Fibroblast of gingiva (primary cell): ENCODE measurements at regions not wholly inside any gene's neighbourhood (a gene's known extent, or its start where the extent isn't known, plus 50 kb on each side); places are given as distances from the start of the nearest gene placed in this dataset.

Source experiments
- DNase-seq: peaks from one replicate; pipeline ENCODE4 v3.0.0-alpha.2; 2011; ENCODE audit warnings: low read depth

DNA sequence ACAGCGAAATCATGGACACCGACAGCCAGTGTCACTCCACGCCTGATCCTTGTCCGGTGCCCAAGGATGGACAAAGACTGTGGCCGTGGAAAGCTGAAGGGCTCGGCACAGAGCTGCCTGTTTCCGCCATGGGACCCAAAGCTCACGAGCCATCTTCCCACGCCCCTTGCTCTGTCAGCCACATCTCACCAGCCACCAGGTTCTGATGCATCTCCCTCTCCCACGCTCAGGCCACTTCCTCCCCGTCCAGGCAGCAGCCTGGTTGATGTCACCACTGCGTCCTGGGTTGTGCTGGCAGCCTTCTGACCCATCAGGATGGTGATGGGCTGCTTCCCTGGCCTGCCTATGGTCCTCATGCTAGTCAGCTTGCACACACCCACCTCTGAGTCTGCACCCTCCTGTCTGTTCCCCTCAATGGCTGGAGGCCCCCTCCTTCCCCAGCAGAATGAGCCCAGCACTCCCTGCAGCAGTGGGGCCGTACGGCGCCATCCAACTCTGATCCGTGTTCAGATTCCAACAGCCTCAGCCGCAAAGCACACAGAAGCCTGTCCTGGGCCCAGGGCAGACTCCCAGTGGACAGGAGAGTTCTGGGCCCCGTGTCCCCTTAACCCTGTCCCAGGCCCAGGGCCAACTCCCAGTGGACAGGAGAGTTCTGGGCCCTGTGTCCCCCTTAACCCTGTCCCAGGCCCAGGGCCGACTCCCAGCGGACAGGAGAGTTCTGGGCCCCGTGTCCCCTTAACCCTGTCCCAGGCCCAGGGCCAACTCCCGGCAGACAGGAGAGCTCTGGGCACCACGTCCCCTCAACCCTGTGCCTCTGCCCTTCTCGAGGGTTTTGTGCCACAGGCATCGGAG is 259.5 kb downstream of the BRD1 start:
- DNase-seq: no peak

DNA sequence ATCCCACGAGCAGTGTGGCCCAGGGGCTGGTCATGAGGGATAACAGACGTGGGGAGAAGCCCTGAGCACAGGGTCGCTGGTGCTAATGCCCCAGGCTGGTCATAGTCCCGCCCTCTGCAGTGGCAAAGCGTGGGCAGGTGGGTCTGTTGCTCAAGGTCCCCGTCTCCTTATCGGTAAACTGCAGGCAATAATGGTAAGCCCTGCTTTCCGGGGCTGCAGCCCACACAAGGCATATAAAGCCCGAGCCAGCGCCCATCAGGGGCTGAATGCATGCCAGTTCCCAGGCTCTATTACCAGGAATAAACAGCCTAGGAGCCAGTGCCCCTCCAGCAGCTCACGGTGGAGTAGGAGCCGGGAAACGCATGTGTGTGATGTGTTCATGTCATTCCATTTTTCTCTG is 261.0 kb downstream of the BRD1 start:
- DNase-seq: no peak

DNA sequence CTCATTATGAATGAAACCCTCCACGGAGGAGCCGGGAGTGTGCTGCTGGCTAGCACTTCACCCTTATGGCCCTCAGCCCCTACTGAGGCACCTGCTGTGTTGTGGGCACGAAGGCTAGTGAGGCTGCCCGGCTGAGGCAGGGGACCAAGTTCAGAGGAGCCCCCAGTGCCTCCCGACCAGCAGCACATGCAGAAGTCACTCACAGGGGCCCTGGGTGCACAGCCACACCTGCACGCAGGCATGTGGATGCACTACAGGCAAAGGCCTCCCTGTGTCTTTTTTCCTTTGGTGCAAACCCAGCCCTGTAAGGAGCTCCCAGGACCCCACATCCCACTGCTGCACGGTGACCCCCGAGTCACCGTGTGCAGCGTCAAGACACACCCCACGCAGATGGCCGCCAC is 261.5 kb downstream of the BRD1 start:
- DNase-seq: no peak

DNA sequence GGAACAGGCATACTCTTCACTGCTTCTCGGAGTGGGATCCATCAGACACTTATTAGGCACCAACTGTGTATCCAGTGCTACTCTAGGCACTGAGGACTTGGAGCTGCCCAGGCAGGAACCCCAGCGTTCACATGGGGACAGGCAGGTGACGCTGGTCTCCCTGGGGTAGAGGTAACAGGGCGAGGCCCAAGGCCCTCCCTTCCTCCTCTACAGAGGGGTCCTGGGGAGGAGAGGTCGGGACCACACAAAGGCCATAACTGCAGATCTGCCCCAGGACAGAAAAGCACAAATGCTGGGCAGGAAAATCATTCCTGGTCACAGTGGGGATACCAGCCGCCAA is 262.2 kb downstream of the BRD1 start:
- DNase-seq: no peak

DNA sequence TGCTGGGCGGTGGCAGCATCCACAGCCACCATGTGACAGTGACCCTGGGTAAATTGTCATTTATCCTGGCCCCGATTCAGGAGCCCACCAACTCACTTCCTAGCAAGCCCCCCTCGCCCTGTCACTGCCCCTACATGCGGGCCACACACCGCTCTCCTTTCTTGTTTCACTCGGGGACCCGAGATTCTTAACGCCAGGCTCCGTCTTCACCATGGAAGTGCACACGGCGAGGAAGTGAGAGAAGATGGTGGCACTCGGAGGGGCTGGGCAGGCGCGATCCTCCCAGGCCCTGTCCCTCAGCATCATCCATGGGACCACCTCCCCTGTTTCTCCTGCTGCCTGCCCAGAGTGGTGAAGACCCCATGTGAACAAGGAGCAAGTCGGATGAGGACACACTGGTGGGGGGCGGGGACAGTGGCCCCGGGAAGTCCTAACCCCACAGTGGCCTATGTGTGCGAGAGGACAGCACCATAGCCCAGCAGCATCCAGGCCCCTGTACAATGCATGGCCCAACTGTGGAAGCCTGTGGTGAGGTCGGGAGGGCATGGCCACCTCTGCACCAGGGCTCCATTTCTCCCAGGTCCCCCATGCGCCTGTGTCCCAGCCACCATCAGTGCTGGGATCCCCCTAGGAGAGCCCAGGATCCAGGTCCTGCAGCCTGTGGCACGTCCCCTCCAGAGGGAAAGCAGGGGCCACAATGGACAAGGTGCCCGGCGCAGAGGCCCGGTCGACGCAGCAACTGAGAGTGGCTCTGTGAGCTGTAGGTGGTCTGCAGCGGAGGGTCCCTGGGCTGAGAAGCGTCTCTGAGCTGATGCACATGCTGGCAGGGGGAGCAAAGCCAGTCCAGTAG is 262.8 kb downstream of the BRD1 start:
- DNase-seq: no peak

DNA sequence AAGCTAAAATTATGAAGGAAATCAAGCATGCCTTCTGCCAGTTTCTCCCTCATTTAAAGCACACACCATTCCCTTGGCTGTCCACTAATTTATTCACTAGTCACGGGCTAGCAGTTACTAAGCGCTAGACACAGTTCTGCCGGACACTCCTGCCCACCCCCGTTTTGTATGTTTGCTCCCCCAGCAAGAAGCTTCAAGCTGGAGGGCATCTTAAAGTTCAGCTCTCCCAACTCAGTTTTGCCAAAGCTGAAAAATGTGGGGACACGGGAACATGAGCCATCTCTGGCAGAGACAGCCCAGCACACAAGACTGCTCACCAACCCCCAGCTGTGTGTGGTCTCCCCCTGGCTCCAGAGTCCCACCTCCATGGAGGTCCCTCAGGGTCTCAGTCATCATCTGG is 263.6 kb downstream of the BRD1 start:
- DNase-seq: no peak

DNA sequence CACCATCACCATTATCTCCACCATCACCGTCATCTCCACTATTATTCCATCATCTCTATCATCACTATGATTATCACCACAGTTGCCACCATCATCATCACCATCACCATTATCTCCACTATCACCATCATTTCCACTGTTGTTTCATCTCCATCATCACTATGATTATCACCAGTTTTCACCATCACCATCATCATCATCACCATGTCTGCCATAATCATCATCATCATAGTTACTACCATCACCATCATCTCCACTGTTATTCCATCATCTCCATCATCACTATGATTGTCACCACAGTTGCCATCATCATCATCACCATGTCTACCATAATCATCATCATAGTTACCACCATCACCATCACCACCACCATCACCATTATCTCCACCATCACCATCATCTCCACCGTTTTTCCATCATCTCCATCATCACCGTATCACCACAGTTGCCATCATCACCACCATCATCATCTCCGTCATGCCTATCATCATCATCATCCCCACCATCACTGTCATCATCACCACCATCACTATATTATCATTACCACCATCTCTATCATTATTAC is 264.9 kb downstream of the BRD1 start:
- DNase-seq: no peak

DNA sequence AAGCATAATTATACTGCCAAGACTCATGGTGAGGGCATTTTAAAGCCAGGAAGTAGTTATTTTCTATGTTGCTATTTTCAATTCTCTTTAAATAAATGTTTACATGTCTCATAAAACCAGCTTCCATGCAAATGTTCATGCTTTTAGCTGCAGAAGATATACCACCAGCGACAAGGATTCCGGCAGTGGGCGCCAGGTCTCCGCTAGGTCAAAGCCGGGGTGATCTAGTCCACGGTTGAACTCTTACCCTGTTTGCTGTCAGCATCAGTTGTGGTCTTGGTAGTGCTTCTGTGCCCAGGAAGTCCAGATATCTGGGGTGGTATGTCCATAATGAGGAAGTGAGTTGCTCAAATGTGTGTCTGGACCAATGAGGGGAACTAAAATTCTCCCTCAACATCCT is 265.7 kb downstream of the BRD1 start:
- no peak for DNase-seq

DNA sequence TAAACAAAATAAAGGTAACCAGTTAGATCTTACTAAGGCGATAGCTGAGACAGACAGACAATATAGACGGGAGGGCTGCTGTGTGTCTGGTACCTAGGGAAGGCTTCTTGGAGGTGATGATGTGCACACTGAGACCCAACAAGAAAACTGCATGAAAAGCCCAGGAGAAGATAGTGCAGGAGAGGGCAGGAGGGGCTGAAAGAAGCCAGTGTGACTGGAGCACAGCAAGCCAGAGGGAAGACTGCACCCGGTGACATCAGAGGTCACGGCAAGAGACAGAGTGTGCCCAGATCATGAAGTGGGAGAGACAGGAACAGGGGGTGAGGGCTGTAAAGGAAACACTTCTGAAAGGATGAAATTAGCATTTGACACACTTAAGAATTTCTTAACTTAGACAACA is 266.3 kb downstream of the BRD1 start:
- no peak for DNase-seq

DNA sequence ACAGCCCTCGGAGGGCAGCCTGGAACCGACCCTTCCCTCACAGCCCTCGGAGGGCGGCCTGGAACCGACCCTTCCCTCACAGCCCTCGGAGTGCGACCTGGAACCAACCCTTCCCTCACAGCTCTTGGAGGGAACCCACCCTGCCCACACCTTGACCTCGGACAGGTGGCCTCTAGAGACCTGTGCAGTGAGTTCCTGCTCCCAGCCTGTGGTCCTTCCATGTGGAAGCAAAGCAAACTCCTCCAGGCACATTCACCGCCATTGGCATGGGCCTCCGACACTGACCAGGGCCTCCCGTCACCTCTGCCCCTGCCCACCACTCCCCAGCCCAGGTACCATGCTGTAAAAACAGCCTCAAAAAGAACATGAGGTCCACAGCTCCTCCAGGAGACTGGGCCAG is 272.1 kb downstream of the BRD1 start:
- no peak for DNase-seq

DNA sequence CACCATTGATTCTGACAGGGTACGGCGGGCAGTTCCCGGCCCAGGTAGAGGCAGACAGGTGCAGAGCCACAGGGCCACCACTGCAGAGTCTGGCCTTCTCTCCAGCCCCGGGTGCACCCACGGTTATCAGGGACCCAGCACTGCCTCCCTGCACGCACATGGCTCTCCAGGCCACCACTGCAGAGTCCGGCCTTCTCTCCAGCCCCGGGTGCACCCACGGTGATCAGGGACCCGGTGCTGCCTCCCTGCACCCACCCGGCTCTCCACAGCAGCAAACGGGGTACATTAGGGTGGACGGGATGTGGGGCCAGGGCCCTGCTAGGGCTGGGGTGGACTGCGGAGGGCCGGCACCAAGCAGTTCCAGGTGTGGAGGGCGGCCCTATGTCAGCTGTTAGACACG is 272.9 kb downstream of the BRD1 start:
- DNase-seq: no peak

DNA sequence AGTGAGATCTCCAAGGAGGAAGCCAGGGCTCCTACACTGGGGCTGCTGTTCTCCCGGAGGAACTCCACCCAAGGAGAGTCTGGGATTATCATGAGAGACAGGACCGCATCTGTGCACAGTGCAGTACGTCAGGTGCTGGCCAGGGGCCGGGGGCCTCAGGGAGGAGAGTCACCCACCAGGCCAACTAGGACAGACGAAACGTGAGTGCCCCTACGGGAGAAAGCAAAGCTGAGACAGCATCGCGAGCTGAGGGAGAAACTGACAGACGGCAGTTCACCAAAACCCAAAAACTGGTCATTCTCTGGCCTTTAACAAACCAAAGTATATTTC is 273.4 kb downstream of the BRD1 start:
- DNase-seq: no peak

DNA sequence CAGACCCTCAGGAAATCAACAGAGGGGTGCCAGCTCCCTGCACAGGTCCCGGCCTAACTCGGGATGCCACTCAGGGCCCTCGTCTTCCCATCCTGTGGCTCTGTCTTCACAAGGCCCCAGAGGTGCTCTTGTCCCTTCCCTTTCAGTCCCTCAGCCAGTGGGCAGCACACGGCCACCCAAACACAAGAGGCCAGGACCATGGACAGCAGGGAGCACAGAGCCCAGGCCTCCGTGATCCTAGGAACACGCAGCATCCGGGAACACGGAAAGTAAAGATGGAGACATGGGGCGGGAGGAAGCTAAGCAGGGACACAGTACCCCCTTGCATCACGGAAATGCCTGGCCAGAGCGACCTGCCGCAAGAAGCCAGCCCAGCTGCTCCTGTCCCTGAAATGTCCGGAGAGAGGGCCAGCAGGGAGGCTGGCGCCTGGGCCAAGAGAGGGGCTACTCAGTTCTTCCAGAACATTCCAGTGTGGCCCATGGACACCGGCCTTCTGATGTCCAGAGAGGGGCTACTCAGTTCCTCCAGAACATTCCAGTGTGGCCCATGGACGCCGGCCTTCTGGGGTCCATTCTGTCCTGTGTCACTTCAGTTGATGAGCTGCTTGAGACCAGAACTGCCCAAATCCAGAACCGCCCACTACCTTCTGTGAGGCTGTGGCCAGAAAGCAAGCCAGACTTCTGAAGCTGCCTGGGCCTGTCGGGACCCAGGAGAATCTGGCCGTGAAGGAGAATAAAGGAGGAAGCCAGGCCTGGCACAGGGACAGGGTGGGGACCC is 274.0 kb downstream of the BRD1 start:
- no peak for DNase-seq

DNA sequence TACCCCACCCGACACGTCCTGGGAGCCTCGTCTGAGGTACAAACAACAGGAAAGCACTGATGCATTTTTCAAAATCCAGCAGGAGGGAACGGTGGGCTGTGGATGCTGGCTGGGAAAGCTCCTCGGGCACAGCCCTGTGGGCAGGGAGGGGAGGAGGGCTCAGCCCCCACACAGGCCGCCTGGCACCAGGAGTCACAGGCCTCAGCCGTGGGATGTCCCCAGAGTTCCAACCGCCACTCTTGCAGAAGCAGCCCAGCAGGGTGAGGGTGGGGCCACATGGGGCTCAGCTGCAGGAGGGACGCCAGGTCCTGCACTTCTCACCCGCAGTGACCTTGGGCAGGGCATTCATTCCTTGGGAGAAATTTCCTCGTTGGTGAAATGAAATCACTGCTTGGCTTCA is 274.6 kb downstream of the BRD1 start:
- no peak for DNase-seq

DNA sequence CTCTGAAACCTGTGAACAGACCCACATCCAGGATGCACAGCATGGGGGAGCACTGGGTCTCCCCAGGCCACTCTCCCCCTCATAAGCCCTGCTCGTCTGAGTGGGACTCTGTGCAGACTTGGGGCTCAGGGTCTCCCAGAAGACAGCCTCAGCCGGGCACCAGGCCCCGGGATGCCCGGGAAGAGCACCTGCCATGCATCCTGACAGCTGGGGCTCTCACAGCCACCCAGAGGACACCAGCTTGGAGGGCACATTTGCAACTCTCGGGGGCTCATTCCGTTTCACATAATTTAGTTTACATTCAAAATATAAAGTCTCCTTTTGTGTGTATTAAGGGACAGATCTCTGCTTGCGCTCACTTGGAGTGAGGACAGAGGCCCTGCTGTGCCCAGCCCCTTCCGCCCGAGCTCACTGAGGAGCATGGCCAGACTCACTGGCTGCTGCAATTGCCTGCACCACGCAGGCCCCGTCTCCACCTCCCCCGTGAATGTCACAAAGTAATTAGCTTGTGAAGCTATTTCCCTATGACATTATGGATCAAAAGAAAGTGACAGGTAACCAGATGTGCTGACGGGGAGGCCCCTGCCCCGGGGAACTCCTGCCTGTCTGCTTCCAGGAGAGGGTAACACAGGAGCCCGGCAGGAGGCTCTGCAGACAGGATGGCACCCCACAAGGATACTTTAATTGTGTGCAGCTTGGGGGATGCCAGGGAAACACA is 275.6 kb downstream of the BRD1 start:
- DNase-seq: no peak

DNA sequence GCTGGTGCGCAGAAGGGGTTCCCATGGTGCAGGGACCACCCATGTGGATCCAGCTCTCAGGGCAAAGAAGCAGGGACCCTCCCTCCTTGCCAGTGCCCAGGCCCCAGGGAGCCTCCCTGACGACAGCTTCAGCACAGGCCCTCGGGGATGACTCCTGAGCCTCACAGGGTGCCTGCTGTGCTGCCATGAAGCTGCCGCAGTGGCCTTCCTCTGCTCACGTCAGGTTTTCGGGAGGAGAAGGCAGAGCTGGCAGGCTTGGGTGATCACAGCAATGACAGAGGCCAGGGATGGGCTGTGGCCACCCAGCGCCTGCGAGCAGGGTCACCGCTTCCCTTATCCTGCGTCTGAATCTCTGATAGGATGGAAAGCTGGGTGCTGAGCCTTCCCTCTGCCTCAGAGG is 276.2 kb downstream of the BRD1 start:
- no peak for DNase-seq

DNA sequence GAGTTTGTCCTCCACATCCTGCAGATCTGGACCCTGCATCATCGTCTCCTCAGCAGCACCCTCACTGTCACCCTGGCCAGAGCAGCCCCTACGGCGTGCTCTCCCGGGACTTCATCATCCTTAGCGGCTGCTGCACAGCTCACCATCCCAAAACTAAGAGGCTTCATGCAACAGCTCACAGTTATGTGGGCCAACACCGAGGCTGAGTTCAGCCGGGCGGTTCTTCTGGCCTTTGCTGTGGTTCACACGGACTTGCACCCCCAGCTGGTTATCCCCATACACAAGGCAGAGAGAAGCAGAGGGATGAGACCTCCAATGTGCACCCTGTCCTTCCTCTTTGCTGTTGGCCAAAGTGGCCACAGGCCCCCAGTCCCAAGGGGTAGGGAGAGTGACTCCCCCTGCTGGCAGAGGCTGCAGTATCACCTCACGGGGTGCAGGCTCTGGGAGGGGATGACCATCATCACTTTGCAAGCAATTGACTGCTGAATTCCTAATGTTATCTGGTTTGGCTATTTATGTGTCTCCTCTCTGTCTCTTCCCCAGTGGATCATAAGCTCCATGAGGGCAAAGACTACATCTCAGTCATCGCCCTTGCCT is 276.8 kb downstream of the BRD1 start:
- DNase-seq: no peak

DNA sequence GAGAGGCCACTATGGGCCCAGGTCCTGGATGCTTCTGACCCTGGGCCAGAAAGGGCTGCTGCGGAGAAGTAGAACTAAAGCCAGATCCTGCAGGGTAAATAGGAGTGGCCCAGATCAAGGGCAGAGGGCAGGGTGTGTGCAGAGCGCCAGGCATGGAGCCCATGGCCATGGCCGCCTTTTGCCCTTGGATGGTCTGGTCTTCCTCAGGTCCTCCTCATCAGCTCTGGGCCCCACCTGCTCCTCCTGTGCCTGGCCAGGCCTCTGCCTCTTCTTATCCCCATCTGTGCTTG is 277.6 kb downstream of the BRD1 start:
- no peak for DNase-seq

DNA sequence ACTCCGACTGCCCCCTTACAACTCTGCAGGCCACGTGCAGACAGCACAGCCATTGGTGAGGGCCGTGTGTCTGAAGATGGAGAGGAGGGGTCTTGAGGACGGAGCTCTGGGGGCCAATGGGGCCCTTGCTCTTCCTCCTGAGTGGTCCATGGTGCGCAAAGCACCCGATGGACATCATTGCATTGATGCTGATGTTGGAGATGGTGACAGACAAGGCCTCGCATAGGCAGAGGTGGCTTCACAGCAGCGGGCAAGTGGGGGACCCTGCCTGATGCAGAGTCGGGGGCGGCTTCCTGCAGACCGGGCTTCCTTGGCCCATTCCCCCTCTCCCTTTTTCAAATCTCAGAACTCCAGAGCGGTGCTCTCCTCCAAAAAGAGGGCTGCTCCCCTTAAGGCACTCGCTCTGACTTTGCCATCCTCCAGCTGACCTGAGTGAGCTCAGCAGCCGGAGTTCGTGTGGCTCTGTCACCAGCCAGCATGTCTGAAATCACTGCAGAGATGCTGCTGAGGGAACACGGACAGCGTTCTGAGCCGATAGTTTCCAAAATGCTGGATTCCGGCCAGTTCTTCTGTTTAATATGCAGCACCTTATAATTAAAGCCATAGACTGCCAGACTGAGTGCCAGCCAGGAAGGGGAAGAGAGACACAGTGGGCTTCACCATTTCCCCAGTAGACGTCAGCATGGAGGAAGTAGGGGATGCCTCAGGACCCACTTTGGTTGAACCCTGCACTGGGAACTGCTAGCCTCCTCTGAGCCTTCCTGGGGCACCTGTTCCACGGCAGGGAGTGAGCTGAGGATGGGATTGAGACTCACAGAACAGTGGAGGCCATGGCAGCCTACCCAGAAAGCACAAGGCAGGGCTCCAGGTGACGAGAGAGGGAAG is 278.2 kb downstream of the BRD1 start:
- no peak for DNase-seq

DNA sequence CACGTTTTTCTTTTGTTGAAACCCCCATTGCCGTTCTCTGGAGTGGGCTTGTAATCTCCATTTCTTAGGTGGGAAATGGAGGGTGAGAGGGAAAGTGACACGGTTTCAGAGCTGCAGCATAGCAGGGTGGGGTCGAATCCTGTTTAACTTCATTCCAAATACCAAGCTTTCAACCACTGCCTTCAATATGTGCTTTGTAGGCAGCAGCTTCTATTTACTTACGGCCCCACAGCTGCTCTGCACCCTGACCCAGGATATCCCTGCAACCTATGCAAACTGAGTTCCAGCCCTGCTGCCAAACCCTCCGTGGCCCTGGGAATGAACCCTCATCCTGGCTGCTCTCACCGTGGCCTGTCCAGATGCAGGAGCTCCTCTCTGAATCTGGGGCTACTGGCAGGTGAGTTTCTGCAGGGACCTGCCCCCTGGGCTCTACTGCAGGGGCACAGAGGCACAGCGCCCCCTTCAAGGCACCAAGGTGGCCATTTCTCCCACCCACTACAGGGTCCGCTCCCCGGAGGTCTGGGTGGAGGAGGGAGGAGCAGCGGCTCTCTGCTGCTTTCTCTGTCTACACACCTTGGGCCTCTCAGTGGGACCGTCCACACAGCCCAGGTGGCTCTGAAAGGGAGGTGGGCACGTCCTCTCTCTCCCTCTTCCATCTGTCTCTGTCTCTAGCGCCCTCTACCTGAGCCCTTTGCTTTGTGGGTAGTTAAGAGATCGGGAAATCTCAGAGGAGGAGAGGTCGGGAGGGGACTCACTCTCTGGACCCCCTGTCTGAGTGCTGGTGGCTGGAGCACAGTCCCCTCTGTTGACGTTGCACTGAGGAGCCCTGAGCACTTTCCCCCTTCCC is 279.1 kb downstream of the BRD1 start:
- DNase-seq: no peak
